Aorta (tissue), 5 donors: ENCODE measurements at regions not wholly inside any gene's neighbourhood (a gene's known extent, or its start where the extent isn't known, plus 50 kb on each side); places are given as distances from the start of the nearest gene placed in this dataset.
"Not testable (repeated sequence)": the region's sequence is repeated elsewhere in the genome, so short reads cannot be mapped to it uniquely, and the experiment has no call there.

Experiments
- ATAC-seq: fragments of 200-7000 bp; cut with Tn5 transposase; one replicate; pipeline ENCODE4 v1.9.1; 2022; ENCODE audit warnings: moderate library complexity; ENCODE audit not compliant: low FRiP score
- DNase-seq, 2 donors: peaks; one replicate each; pipeline ENCODE4 v3.0.0-alpha.2; 2020
- H3K27ac ChIP-seq, 2 donors: one replicate each; pipeline ENCODE4 v1.5.1; 2013; ENCODE audit warnings: low read length in 2 of 2, mild to moderate bottlenecking in 2 of 2, moderate library complexity in 2 of 2, control low read depth in 1 of 2, inconsistent platforms in 1 of 2, low read depth in 1 of 2
- H3K27me3 ChIP-seq, 2 donors: one replicate each; pipeline ENCODE4 v1.6.1; 2013; ENCODE audit warnings: control low read depth in 1 of 2, low read length in 1 of 2, mild to moderate bottlenecking in 1 of 2, moderate library complexity in 1 of 2; ENCODE audit not compliant: insufficient read depth in 2 of 2, control insufficient read depth in 1 of 2
- H3K36me3 ChIP-seq, 2 donors: one replicate each; pipeline ENCODE4 v1.6.1; 2013; ENCODE audit warnings: control low read depth in 1 of 2, low read length in 1 of 2, mild to moderate bottlenecking in 1 of 2; ENCODE audit not compliant: insufficient read depth in 2 of 2, control insufficient read depth in 1 of 2
- H3K4me1 ChIP-seq, 2 donors: one replicate each; pipeline ENCODE4 v1.6.1; 2013; ENCODE audit warnings: low read length in 2 of 2, control low read depth in 1 of 2, mild to moderate bottlenecking in 1 of 2, moderate library complexity in 1 of 2; ENCODE audit not compliant: insufficient read depth in 2 of 2, control insufficient read depth in 1 of 2
- H3K4me3 ChIP-seq, 2 donors: one replicate each; pipeline ENCODE4 v1.5.1; 2013; ENCODE audit warnings: low read length in 2 of 2, control low read depth in 1 of 2, mild to moderate bottlenecking in 1 of 2
- H3K9me3 ChIP-seq: one replicate; pipeline ENCODE4 v1.6.1; 2013; ENCODE audit warnings: mild to moderate bottlenecking, low read length; ENCODE audit not compliant: control insufficient read depth
- WGBS, 2 donors: extraction: QIAGEN DNeasy Blood & Tissue Kit; methylation state at CpG; one replicate each; pipeline ENCODE4 v1.1.7; 2013; 5-methylcytosine and 5-hydroxymethylcytosine counted together
- intact Hi-C, 2 donors: fragments of 100-400 bp; cut with DNase I; formaldehyde crosslinking; loops; one replicate each; pipeline versions ENCODE4 v1.14.2 to v1.15.0; 2022
- donor health status: healthy with polysubstance abuse.
- donor health status: Bipolar disorder and iron deficiency.
- donor health status: DM: no; HTN: no; CAD: no.
- donor health status: DM: no; HTN: no; CAD: no.
- donor health status: DM: yes; HTN: yes; CAD: no.

GRCh38 chr1:120248726-120249427 lies 72.6 kb upstream of the SEC22B start:
- ATAC-seq, H3K4me1 ChIP-seq, H3K27me3 ChIP-seq, H3K36me3 ChIP-seq, H3K4me3 ChIP-seq, H3K9me3 ChIP-seq, intact Hi-C loops, DNase-seq, H3K27ac ChIP-seq: not testable (repeated sequence)
- no CpG with 5 or more reads among the region's 7 CpGs for WGBS, 2 donors

- H3K27ac ChIP-seq, H3K27me3 ChIP-seq, H3K4me1 ChIP-seq, H3K36me3 ChIP-seq, H3K9me3 ChIP-seq, DNase-seq, H3K4me3 ChIP-seq, intact Hi-C loops, ATAC-seq: not testable (repeated sequence)
- WGBS, 2 donors, result no CpG with 5 or more reads among the region's 2 CpGs
Measured at GRCh38 chr1:120248203-120248602, 71.9 kb upstream of the SEC22B start.

GRCh38 chr1:120243867-120244266 lies 67.5 kb upstream of the SEC22B start:
- H3K9me3 ChIP-seq, H3K4me1 ChIP-seq, DNase-seq, ATAC-seq, H3K27me3 ChIP-seq, H3K4me3 ChIP-seq, H3K27ac ChIP-seq, intact Hi-C loops, H3K36me3 ChIP-seq: not testable (repeated sequence)
- WGBS, 2 donors, result no CpG with 5 or more reads among the region's 6 CpGs

GRCh38 chr1:120242582-120242981 lies 66.3 kb upstream of the SEC22B start:
- H3K4me3 ChIP-seq, H3K27ac ChIP-seq, H3K4me1 ChIP-seq, H3K9me3 ChIP-seq, H3K27me3 ChIP-seq, ATAC-seq, H3K36me3 ChIP-seq, DNase-seq, intact Hi-C loops: not testable (repeated sequence)
- WGBS, 2 donors, result no CpG with 5 or more reads among the region's 8 CpGs

- H3K4me3 ChIP-seq, H3K9me3 ChIP-seq, DNase-seq, H3K36me3 ChIP-seq, H3K27ac ChIP-seq, H3K27me3 ChIP-seq, H3K4me1 ChIP-seq, ATAC-seq, intact Hi-C loops: not testable (repeated sequence)
- no CpG with 5 or more reads among the region's 5 CpGs for WGBS, 2 donors
Measured at GRCh38 chr1:120241868-120242267, 65.5 kb upstream of the SEC22B start.

- intact Hi-C loops, result not testable (repeated sequence)
Measured at GRCh38 chr1:120240181-120240580, 63.9 kb upstream of the SEC22B start.

GRCh38 chr1:120239351-120239750 lies 63.0 kb upstream of the SEC22B start:
- H3K9me3 ChIP-seq, H3K27ac ChIP-seq, H3K36me3 ChIP-seq, DNase-seq, intact Hi-C loops, H3K4me1 ChIP-seq, H3K4me3 ChIP-seq, H3K27me3 ChIP-seq, ATAC-seq: not testable (repeated sequence)

More at GRCh38 chr1:120240181-120240580, 63.9 kb upstream of the SEC22B start:
- peak; percentile 63 for ATAC-seq
- H3K4me1 ChIP-seq, H3K36me3 ChIP-seq, H3K27ac ChIP-seq, H3K27me3 ChIP-seq, H3K9me3 ChIP-seq, DNase-seq, H3K4me3 ChIP-seq: not testable (repeated sequence)
- WGBS, 2 donors, result no CpG with 5 or more reads among the region's 1 CpG

- H3K4me1 ChIP-seq, H3K9me3 ChIP-seq, H3K27ac ChIP-seq, H3K4me3 ChIP-seq, DNase-seq, H3K27me3 ChIP-seq, intact Hi-C loops, ATAC-seq, H3K36me3 ChIP-seq: not testable (repeated sequence)
- no CpG with 5 or more reads among the region's 2 CpGs for WGBS, 2 donors
Measured at GRCh38 chr1:120238867-120239266, 62.5 kb upstream of the SEC22B start.

GRCh38 chr1:120233661-120234018 lies 57.3 kb upstream of the SEC22B start:
- DNase-seq, H3K9me3 ChIP-seq, H3K36me3 ChIP-seq, H3K4me1 ChIP-seq, H3K27ac ChIP-seq, H3K27me3 ChIP-seq, H3K4me3 ChIP-seq, intact Hi-C loops: not testable (repeated sequence)
- 20% methylated on average over 1 of the region's 2 CpGs; no CpG with 5 or more reads in 1 of the 2 donors for WGBS, 2 donors
- peak; percentile 59 for ATAC-seq
